ENCODE measurements at regions not wholly inside any gene's neighbourhood (a gene's known extent, or its start where the extent isn't known, plus 50 kb on each side); places are given as distances from the start of the nearest gene placed in this dataset.

DNA sequence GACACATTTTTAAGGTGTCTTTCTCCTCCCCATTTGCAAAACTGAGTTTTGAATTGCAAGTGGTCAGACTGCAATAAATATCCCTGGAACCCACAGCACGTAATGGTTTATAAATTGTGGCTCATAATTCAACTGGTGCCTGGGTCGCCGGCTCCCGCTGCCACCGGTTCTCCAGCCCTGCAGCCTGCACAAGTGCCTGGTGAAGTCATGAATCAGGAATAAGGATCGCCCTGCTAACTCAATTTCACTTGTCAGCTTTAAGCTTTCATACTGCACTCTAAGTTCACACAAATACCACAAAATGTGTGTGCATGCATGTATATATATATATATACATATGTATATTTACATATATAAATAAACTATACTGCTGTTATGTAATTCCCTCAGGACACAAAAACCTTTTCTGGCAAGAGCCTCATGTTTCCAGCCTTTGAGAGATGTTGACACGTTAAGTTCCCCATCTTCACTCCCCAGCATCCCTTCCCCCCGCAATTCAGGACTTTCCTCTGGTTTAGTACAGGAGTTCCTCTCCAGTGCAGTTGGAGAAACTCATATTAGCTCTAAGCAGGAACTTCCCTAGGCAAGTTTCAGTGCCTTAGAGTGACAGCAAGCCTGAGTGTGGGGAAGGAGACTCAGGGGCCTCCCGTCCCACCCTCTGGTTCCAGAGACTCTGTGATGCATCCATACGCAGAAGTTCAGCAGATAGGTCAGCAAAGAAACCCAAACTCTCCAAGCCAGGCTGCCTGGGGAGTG lies 129.2 kb upstream of the UNC5B start:
- TF ChIP-seq CTCF (IDR thresholded peaks at IDR 0.05; ENCODE audit: borderline replicate concordance, extremely low read depth, low read length, poor library complexity, severe bottlenecking), result no peak
- no peak for TF ChIP-seq EZH2 (IDR thresholded peaks at IDR 0.05; ENCODE audit: borderline replicate concordance, low read depth, low read length, severe bottlenecking)
